ENCODE measurements at regions not wholly inside any gene's neighbourhood (a gene's known extent, or its start where the extent isn't known, plus 50 kb on each side); places are given as distances from the start of the nearest gene placed in this dataset.
"Not testable (repeated sequence)": the region's sequence is repeated elsewhere in the genome, so short reads cannot be mapped to it uniquely, and the experiment has no call there.

DNA sequence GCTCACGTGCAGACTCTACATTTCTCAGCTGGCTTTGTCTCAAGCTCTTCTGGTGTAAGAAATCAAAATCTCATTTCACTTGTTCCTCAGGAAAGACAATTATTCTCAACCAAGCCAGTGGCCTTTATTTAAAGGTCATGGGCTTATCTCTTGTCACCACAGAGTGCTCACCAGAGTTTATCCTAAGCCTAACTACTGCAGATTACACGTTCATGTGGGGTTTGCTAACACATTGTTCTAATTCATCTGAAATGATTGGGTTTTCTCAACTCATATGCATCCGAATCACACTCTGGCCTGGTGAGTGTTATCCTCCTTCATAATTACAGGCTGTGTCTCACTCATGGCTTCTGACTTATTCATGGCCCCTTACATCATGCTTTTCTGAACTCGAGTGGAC, 83.3 kb upstream of the TSC22D2 start:
- Histone ChIP-seq H3K4me1 (ENCODE audit: insufficient read depth, low read length, poor library complexity, severe bottlenecking) (no peaks in the 10 kb centered on the region), H3K9me3 (ENCODE audit: low read depth, low read length, poor library complexity, severe bottlenecking) (no peaks in the 10 kb centered on the region), H3K36me3 (ENCODE audit: insufficient read depth, low read length, poor library complexity, severe bottlenecking) (no peaks in the 10 kb centered on the region), H3K4me3 (ENCODE audit: low read depth, low read length, poor library complexity, severe bottlenecking) (no peak overlapping the region), H3K27me3 (replicated peaks; ENCODE audit: insufficient read depth, low read depth, low read length, poor library complexity) (no peaks in the 10 kb centered on the region), H3K27ac (ENCODE audit: low read depth, low read length, poor library complexity, severe bottlenecking) (no peak overlapping the region)
- BruUV-seq (replicated peaks), result no TSS peak
- ChIA-PET POLR2A (ENCODE audit: low non-redundant PET) (no interaction called here), CTCF (no interaction called here)
- intact Hi-C loops (cut with micrococcal nuclease; ENCODE audit: unreplicated experiment), result no loop called here
- TF ChIP-seq, protein P1, sequence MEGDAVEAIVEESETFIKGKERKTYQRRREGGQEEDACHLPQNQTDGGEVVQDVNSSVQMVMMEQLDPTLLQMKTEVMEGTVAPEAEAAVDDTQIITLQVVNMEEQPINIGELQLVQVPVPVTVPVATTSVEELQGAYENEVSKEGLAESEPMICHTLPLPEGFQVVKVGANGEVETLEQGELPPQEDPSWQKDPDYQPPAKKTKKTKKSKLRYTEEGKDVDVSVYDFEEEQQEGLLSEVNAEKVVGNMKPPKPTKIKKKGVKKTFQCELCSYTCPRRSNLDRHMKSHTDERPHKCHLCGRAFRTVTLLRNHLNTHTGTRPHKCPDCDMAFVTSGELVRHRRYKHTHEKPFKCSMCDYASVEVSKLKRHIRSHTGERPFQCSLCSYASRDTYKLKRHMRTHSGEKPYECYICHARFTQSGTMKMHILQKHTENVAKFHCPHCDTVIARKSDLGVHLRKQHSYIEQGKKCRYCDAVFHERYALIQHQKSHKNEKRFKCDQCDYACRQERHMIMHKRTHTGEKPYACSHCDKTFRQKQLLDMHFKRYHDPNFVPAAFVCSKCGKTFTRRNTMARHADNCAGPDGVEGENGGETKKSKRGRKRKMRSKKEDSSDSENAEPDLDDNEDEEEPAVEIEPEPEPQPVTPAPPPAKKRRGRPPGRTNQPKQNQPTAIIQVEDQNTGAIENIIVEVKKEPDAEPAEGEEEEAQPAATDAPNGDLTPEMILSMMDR (conservative IDR thresholded peaks at IDR 0.05; ENCODE audit: low read depth, low read length), result no peak
- TF ChIP-seq EZH2 (IDR thresholded peaks at IDR 0.05; ENCODE audit: borderline replicate concordance, low read depth, low read length, poor library complexity, severe bottlenecking), result no peak
- no peak for DNase-seq (ENCODE audit: low spot score)

DNA sequence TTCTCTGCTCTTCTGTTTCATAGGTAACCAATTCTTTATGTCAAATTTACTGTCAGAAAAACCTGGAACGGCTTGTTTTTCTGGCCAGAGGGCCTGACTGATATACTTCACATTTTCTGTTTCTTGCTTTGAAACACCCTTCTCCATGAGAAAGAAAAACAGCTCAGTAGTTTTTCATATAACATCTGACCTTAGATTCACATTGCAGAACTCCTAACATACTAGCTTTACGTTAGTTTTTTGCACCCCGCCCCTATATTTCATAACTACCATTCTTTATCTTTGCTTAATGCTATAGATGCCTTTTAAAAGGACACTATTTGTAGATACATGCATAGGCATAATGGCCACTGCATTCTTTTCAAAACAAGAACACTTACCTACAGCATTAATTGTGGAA, 83.9 kb upstream of the TSC22D2 start:
- H3K27me3 ChIP-seq (replicated peaks; ENCODE audit: insufficient read depth, low read depth, low read length, poor library complexity), result no peaks in the 10 kb centered on the region
- no peaks in the 10 kb centered on the region for H3K4me1 ChIP-seq (ENCODE audit: insufficient read depth, low read length, poor library complexity, severe bottlenecking)
- no peak overlapping the region for H3K27ac ChIP-seq (ENCODE audit: low read depth, low read length, poor library complexity, severe bottlenecking)
- intact Hi-C loops (cut with micrococcal nuclease; ENCODE audit: unreplicated experiment), result no loop called here
- no peak overlapping the region for H3K4me3 ChIP-seq (ENCODE audit: low read depth, low read length, poor library complexity, severe bottlenecking)
- no TSS peak for BruUV-seq (replicated peaks)
- DNase-seq (ENCODE audit: low spot score), result no peak
- H3K36me3 ChIP-seq (ENCODE audit: insufficient read depth, low read length, poor library complexity, severe bottlenecking), result no peaks in the 10 kb centered on the region
- ChIA-PET CTCF (no interaction called here), POLR2A (ENCODE audit: low non-redundant PET) (no interaction called here)
- H3K9me3 ChIP-seq (ENCODE audit: low read depth, low read length, poor library complexity, severe bottlenecking), result no peaks in the 10 kb centered on the region
- TF ChIP-seq, protein P1 (conservative IDR thresholded peaks at IDR 0.05; ENCODE audit: low read depth, low read length), result no peak
- no peak for TF ChIP-seq EZH2 (IDR thresholded peaks at IDR 0.05; ENCODE audit: borderline replicate concordance, low read depth, low read length, poor library complexity, severe bottlenecking)

DNA sequence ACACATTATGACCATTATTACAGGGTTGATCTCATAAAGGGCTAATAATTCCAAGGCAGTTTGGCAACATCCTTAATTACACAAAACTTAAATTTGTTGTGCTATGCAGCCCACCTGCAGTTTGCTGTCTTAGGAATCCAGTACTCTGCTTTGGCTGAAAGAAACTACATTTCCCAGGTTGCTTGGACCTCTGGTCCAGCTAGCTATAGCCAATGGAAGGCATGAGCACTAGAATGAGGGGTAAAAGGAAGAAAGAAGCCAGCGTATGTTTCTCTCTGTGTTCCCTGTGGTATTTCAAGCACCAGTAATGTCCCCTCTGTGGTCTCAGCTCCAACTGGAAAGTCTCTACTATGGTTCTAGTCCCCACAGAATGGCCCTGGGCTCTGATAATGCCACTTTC, 84.3 kb upstream of the TSC22D2 start:
- H3K36me3 ChIP-seq (ENCODE audit: insufficient read depth, low read length, poor library complexity, severe bottlenecking), result no peaks in the 10 kb centered on the region
- ChIA-PET CTCF (no interaction called here), POLR2A (ENCODE audit: low non-redundant PET) (no interaction called here)
- no peak overlapping the region for H3K4me3 ChIP-seq (ENCODE audit: low read depth, low read length, poor library complexity, severe bottlenecking)
- H3K9me3 ChIP-seq (ENCODE audit: low read depth, low read length, poor library complexity, severe bottlenecking), result no peaks in the 10 kb centered on the region
- H3K4me1 ChIP-seq (ENCODE audit: insufficient read depth, low read length, poor library complexity, severe bottlenecking), result no peaks in the 10 kb centered on the region
- no peak overlapping the region for H3K27ac ChIP-seq (ENCODE audit: low read depth, low read length, poor library complexity, severe bottlenecking)
- intact Hi-C loops (cut with micrococcal nuclease; ENCODE audit: unreplicated experiment), result no loop called here
- BruUV-seq (replicated peaks), result no TSS peak
- H3K27me3 ChIP-seq (replicated peaks; ENCODE audit: insufficient read depth, low read depth, low read length, poor library complexity), result no peaks in the 10 kb centered on the region
- TF ChIP-seq, protein P1 (conservative IDR thresholded peaks at IDR 0.05; ENCODE audit: low read depth, low read length), result no peak
- no peak for TF ChIP-seq EZH2 (IDR thresholded peaks at IDR 0.05; ENCODE audit: borderline replicate concordance, low read depth, low read length, poor library complexity, severe bottlenecking)
- DNase-seq (ENCODE audit: low spot score), result no peak

DNA sequence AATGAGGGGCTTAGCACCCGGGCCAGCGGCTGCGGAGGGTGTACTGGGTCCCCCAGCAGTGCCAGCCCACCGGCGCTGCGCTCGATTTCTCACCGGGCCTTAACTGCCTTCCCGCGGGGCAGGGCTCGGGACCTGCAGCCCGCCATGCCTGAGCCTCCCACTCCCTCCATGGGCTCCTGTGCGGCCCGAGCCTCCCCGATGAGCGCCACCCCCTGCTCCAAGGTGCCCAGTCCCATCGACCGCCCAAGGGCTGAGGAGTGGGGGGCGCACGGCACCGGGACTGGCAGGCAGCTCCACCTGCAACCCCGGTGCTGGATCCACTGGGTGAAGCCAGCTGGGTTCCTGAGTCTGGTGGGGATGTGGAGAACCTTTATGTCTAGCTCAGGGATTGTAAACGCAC, 85.0 kb upstream of the TSC22D2 start:
- H3K36me3 ChIP-seq (ENCODE audit: insufficient read depth, low read length, poor library complexity, severe bottlenecking); H3K27ac ChIP-seq (ENCODE audit: low read depth, low read length, poor library complexity, severe bottlenecking); H3K4me3 ChIP-seq (ENCODE audit: low read depth, low read length, poor library complexity, severe bottlenecking); POLR2A ChIA-PET (ENCODE audit: low non-redundant PET); H3K9me3 ChIP-seq (ENCODE audit: low read depth, low read length, poor library complexity, severe bottlenecking); CTCF ChIA-PET; intact Hi-C loops (cut with micrococcal nuclease; ENCODE audit: unreplicated experiment); BruUV-seq (replicated peaks); DNase-seq (ENCODE audit: low spot score); H3K4me1 ChIP-seq (ENCODE audit: insufficient read depth, low read length, poor library complexity, severe bottlenecking); H3K27me3 ChIP-seq (replicated peaks; ENCODE audit: insufficient read depth, low read depth, low read length, poor library complexity): not testable (repeated sequence)

DNA sequence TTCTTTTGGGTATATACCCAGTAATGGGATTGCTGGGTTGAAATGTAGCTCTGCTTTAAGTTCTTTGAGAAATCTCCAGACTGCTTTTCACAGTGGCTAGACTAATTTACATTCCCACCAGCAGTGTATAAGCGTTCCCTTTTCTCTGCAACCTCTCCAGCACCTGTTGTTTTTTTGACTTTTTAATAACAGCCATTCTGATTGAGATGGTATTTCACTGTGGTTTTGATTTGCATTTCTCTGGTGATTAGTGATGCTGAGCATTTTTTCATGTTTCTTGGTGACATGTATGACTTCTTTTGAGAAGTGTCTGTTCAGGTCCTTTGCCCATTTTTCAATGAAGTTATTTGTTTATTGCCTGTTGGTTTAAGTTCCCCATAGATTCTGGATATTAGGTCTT, 87.1 kb upstream of the TSC22D2 start:
- CTCF ChIA-PET; POLR2A ChIA-PET (ENCODE audit: low non-redundant PET): not testable (repeated sequence)

More for the DNA sequence above, 87.1 kb upstream of the TSC22D2 start:
- H3K4me3 ChIP-seq (ENCODE audit: low read depth, low read length, poor library complexity, severe bottlenecking); intact Hi-C loops (cut with micrococcal nuclease; ENCODE audit: unreplicated experiment); H3K36me3 ChIP-seq (ENCODE audit: insufficient read depth, low read length, poor library complexity, severe bottlenecking); H3K27me3 ChIP-seq (replicated peaks; ENCODE audit: insufficient read depth, low read depth, low read length, poor library complexity); BruUV-seq (replicated peaks); H3K4me1 ChIP-seq (ENCODE audit: insufficient read depth, low read length, poor library complexity, severe bottlenecking); DNase-seq (ENCODE audit: low spot score); H3K9me3 ChIP-seq (ENCODE audit: low read depth, low read length, poor library complexity, severe bottlenecking); H3K27ac ChIP-seq (ENCODE audit: low read depth, low read length, poor library complexity, severe bottlenecking): not testable (repeated sequence)
